GM21529 (cell line): ENCODE measurements at regions not wholly inside any gene's neighbourhood (a gene's known extent, or its start where the extent isn't known, plus 50 kb on each side); places are given as distances from the start of the nearest gene placed in this dataset.
A peak's percentile ranks its signal among the peaks of the same experiment; 100 is the strongest.

Source experiments
- ATAC-seq: cut with Tn5 transposase; IDR thresholded peaks from one replicate; pipeline ENCODE4 v1.9.1; 2021; ENCODE audit not compliant: unreplicated experiment

GRCh38 chr1:229993060-229993459, 74.0 kb upstream of the GALNT2 start:
- peak; percentile 47 for ATAC-seq

GRCh38 chr1:229993894-229994293, 73.1 kb upstream of the GALNT2 start:
- ATAC-seq = no peak

GRCh38 chr1:229999004-229999670, 67.9 kb upstream of the GALNT2 start:
- ATAC-seq = no peak

GRCh38 chr1:230000493-230001184, 66.4 kb upstream of the GALNT2 start:
- ATAC-seq = no peak

GRCh38 chr1:230002164-230002803, 64.8 kb upstream of the GALNT2 start:
- no peak for ATAC-seq

GRCh38 chr1:230003409-230003808, 63.6 kb upstream of the GALNT2 start:
- ATAC-seq = no peak

GRCh38 chr1:230005040-230005439, 62.0 kb upstream of the GALNT2 start:
- ATAC-seq = no peak

GRCh38 chr1:230008721-230009120, 58.3 kb upstream of the GALNT2 start:
- ATAC-seq = no peak

- ATAC-seq = no peak
Observed at GRCh38 chr1:230009611-230010313, 57.3 kb upstream of the GALNT2 start.

GRCh38 chr1:230010603-230011332, 56.3 kb upstream of the GALNT2 start:
- no peak for ATAC-seq

- ATAC-seq = no peak
Observed at GRCh38 chr1:230011333-230012092, 55.5 kb upstream of the GALNT2 start.

- no peak for ATAC-seq
Observed at GRCh38 chr1:230012093-230012393, 55.0 kb upstream of the GALNT2 start.

GRCh38 chr1:230012741-230013140, 54.3 kb upstream of the GALNT2 start:
- ATAC-seq = no peak

GRCh38 chr1:230016159-230016558, 50.9 kb upstream of the GALNT2 start:
- ATAC-seq = no peak
